ENCODE measurements at regions not wholly inside any gene's neighbourhood (a gene's known extent, or its start where the extent isn't known, plus 50 kb on each side); places are given as distances from the start of the nearest gene placed in this dataset.

DNA sequence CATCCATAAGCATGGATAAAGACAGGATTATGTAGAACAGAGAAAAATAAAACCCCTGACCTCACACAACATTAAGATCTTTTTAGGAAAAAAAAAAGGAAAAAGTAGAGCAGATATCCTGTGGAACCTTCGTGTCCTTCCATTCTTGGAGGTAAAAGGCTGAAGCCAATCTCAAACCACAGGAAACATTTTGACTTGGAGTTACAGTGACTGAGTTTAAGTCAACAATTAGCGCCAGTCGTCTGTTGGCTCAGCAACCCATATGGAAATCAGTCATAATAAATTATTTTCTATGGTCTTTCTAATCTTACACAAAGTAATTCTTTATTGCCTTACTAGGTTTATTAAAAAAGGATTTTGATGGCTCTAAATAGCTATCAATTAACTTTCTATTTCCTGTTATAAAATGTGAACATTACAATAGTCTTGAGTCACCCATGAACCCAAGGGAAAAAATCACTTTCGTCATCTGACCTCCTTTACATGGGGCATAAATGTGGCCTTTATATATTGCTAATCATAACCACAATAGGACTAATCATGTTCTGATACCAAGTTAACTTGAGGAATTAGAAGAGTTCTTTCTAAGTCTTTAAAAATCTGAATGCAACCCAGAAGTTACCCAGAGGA lies 592.9 kb downstream of the TFAP2B start:
- POLR2A ChIA-PET = no interaction called here
- Mint-ChIP-seq H3K4me1 (ENCODE audit: low read depth) (no peaks in the 10 kb centered on the region), H3K4me3 (no peak overlapping the region), H3K36me3 (ENCODE audit: low read depth) (no peaks in the 10 kb centered on the region), H3K9me3 (peaks cover 6% of the 10 kb centered on the region), H3K27ac (no peak overlapping the region), H3K27me3 (no peaks in the 10 kb centered on the region)
- ATAC-seq (ENCODE audit: poor library complexity) (no peak), DNase-seq (no peak)
- Histone ChIP-seq H3K4me1 (ENCODE audit: insufficient read depth, low read length) (no peaks in the 10 kb centered on the region), H3K4me3 (ENCODE audit: low read length) (no peak overlapping the region), H3K9me3 (ENCODE audit: control insufficient read depth in 1 of 2, insufficient read depth in 1 of 2, low read length in 2 of 2) (peaks cover 0 to 9% of the 10 kb centered on the region in 2 experiments), H3K36me3 (ENCODE audit: insufficient read depth, low read length) (no peaks in the 10 kb centered on the region), H3K27ac (ENCODE audit: low read depth in 1 of 2, low read length in 2 of 2) (no peak overlapping the region), H3K27me3 (ENCODE audit: control insufficient read depth in 1 of 2, insufficient read depth in 2 of 2, low read length in 2 of 2) (no peaks in the 10 kb centered on the region)
- intact Hi-C loops (cut with DNase I, micrococcal nuclease) = no loop called here
- CTCF ChIA-PET = no interaction called here
- TF ChIP-seq, protein P1, sequence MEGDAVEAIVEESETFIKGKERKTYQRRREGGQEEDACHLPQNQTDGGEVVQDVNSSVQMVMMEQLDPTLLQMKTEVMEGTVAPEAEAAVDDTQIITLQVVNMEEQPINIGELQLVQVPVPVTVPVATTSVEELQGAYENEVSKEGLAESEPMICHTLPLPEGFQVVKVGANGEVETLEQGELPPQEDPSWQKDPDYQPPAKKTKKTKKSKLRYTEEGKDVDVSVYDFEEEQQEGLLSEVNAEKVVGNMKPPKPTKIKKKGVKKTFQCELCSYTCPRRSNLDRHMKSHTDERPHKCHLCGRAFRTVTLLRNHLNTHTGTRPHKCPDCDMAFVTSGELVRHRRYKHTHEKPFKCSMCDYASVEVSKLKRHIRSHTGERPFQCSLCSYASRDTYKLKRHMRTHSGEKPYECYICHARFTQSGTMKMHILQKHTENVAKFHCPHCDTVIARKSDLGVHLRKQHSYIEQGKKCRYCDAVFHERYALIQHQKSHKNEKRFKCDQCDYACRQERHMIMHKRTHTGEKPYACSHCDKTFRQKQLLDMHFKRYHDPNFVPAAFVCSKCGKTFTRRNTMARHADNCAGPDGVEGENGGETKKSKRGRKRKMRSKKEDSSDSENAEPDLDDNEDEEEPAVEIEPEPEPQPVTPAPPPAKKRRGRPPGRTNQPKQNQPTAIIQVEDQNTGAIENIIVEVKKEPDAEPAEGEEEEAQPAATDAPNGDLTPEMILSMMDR (IDR thresholded peaks at IDR 0.05) = no peak

DNA sequence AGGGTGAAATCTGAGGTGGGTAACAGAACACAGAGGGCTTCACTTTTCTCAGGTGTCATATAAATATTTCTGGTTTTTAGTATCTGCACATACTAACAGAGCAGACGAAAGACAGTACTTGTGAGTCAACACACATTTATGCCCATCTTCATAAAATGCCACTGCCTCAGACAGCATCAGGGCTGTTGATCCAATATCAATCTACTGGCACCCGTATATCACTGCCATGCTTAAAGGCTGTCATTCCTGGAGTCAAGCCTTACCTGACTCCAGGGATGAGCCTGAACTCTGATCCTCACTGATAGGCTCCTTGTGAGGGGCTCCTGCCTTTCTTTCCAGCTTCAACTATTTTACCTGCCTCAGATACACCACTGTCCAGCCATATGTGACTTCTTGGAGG lies 595.7 kb downstream of the TFAP2B start:
- Mint-ChIP-seq H3K27ac (no peak overlapping the region), H3K36me3 (ENCODE audit: low read depth) (no peaks in the 10 kb centered on the region), H3K27me3 (no peaks in the 10 kb centered on the region), H3K9me3 (peaks cover 6% of the 10 kb centered on the region), H3K4me3 (no peak overlapping the region), H3K4me1 (ENCODE audit: low read depth) (no peaks in the 10 kb centered on the region)
- ChIA-PET POLR2A (no interaction called here), CTCF (no interaction called here)
- H3K4me3 ChIP-seq (ENCODE audit: low read length) = no peak overlapping the region
- no peaks in the 10 kb centered on the region for H3K36me3 ChIP-seq (ENCODE audit: insufficient read depth, low read length)
- DNase-seq (no peak), ATAC-seq (ENCODE audit: poor library complexity) (no peak)
- TF ChIP-seq, protein P1 (IDR thresholded peaks at IDR 0.05) = no peak
- peaks cover 0 to 5% of the 10 kb centered on the region in 2 experiments for H3K9me3 ChIP-seq (ENCODE audit: control insufficient read depth in 1 of 2, insufficient read depth in 1 of 2, low read length in 2 of 2)
- intact Hi-C loops (cut with DNase I, micrococcal nuclease) = no loop called here
- H3K27me3 ChIP-seq (ENCODE audit: control insufficient read depth in 1 of 2, insufficient read depth in 2 of 2, low read length in 2 of 2) = no peaks in the 10 kb centered on the region
- H3K27ac ChIP-seq (ENCODE audit: low read depth in 1 of 2, low read length in 2 of 2) = no peak overlapping the region
- no peaks in the 10 kb centered on the region for H3K4me1 ChIP-seq (ENCODE audit: insufficient read depth, low read length)

DNA sequence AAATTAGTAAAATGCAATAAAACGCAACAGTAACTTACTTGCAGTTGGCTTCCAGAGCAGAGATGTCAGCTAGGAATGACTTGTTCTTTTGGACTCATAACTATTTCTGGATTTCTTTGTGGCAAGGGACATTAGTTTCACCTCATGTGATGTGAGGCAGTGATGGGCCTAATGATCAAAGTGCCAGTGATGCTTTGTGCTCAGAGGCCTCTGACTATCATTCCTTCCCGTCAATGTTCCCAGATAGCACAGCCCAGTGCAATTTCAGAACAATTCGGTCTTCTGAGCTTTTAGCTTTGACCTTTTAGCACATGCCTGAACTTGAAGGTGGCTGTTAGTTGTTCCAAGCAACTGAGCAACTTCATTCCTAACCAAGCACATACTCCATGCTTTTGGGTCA lies 596.8 kb downstream of the TFAP2B start:
- Histone ChIP-seq H3K27ac (ENCODE audit: low read depth in 1 of 2, low read length in 2 of 2) (no peak overlapping the region), H3K36me3 (ENCODE audit: insufficient read depth, low read length) (no peaks in the 10 kb centered on the region), H3K9me3 (ENCODE audit: control insufficient read depth in 1 of 2, insufficient read depth in 1 of 2, low read length in 2 of 2) (peaks cover 0 to 2% of the 10 kb centered on the region in 2 experiments), H3K4me1 (ENCODE audit: insufficient read depth, low read length) (no peaks in the 10 kb centered on the region), H3K27me3 (ENCODE audit: control insufficient read depth in 1 of 2, insufficient read depth in 2 of 2, low read length in 2 of 2) (no peaks in the 10 kb centered on the region), H3K4me3 (ENCODE audit: low read length) (no peak overlapping the region)
- H3K4me1 Mint-ChIP-seq (ENCODE audit: low read depth) = no peaks in the 10 kb centered on the region
- no peak overlapping the region for H3K27ac Mint-ChIP-seq
- no peak for ATAC-seq (ENCODE audit: poor library complexity)
- no peaks in the 10 kb centered on the region for H3K36me3 Mint-ChIP-seq (ENCODE audit: low read depth)
- no peak for DNase-seq
- TF ChIP-seq, protein P1 (IDR thresholded peaks at IDR 0.05) = no peak
- no peak overlapping the region for H3K4me3 Mint-ChIP-seq
- CTCF ChIA-PET = no interaction called here
- H3K9me3 Mint-ChIP-seq = peaks cover 3% of the 10 kb centered on the region
- POLR2A ChIA-PET = no interaction called here
- intact Hi-C loops (cut with DNase I, micrococcal nuclease) = no loop called here
- H3K27me3 Mint-ChIP-seq = no peaks in the 10 kb centered on the region

Measured in CD4-positive, alpha-beta T cell (primary cell).